ENCODE measurements at regions not wholly inside any gene's neighbourhood (a gene's known extent, or its start where the extent isn't known, plus 50 kb on each side); places are given as distances from the start of the nearest gene placed in this dataset.

DNA sequence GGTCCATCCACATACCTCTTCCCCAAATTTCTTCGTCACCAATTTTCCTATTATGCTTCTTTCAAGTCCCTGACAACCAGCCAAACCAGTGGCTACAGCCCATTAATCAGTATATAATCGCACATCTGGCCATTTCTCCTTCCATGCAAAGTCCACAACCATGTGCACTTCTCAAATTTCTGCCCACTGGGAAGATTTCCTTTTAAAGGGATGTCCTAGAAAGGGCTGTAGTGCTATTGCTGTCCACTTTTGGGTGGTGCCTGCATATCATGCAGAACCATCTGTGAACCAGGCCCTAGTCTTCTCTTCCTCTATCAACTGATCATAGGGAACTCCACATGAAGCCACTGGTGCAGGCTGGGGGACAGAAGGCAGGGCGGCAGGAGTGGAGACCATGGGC is 55.2 kb upstream of the MID1IP1 start:
- TF ChIP-seq, protein P1, sequence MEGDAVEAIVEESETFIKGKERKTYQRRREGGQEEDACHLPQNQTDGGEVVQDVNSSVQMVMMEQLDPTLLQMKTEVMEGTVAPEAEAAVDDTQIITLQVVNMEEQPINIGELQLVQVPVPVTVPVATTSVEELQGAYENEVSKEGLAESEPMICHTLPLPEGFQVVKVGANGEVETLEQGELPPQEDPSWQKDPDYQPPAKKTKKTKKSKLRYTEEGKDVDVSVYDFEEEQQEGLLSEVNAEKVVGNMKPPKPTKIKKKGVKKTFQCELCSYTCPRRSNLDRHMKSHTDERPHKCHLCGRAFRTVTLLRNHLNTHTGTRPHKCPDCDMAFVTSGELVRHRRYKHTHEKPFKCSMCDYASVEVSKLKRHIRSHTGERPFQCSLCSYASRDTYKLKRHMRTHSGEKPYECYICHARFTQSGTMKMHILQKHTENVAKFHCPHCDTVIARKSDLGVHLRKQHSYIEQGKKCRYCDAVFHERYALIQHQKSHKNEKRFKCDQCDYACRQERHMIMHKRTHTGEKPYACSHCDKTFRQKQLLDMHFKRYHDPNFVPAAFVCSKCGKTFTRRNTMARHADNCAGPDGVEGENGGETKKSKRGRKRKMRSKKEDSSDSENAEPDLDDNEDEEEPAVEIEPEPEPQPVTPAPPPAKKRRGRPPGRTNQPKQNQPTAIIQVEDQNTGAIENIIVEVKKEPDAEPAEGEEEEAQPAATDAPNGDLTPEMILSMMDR (conservative IDR thresholded peaks at IDR 0.05 in 1 of 2, IDR thresholded peaks at IDR 0.05 in 1 of 2; ENCODE audit: extremely low read depth in 1 of 2, insufficient read depth in 1 of 2, low read depth in 1 of 2, low read length in 2 of 2) = no peak
- TF ChIP-seq EZH2 (IDR thresholded peaks at IDR 0.05; ENCODE audit: borderline replicate concordance, low read length) = no peak
